Activated CD4-positive, alpha-beta T cell treated with anti-CD3 and anti-CD28 coated beads for 48 hours (primary cell): ENCODE measurements at regions not wholly inside any gene's neighbourhood (a gene's known extent, or its start where the extent isn't known, plus 50 kb on each side); places are given as distances from the start of the nearest gene placed in this dataset.
"Not testable (repeated sequence)": the region's sequence is repeated elsewhere in the genome, so short reads cannot be mapped to it uniquely, and the experiment has no call there.

Experiments
- DNase-seq: peaks from one replicate; pipeline ENCODE4 v3.0.0-alpha.2; 2020

DNA sequence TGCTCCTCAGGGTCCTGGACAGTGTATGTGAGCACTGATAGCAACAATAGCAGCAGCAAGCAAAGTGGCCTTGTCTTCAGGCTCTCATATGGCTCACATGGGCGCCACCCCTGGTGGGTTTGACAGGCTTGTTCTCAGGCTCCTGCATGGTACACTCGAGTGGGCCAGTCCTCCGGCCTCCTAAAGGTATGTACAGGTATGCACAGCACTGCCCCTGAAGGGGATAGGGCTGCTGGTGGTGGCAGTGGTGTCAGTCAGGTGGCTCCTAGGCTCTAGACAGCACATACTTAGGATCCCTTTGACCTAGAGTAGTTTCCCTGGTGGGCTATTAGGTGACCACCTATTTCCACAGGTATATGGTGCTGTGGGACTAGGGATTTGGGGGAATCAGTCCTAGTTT lies 79.8 kb downstream of the LGALS9B start:
- not testable (repeated sequence) for DNase-seq

DNA sequence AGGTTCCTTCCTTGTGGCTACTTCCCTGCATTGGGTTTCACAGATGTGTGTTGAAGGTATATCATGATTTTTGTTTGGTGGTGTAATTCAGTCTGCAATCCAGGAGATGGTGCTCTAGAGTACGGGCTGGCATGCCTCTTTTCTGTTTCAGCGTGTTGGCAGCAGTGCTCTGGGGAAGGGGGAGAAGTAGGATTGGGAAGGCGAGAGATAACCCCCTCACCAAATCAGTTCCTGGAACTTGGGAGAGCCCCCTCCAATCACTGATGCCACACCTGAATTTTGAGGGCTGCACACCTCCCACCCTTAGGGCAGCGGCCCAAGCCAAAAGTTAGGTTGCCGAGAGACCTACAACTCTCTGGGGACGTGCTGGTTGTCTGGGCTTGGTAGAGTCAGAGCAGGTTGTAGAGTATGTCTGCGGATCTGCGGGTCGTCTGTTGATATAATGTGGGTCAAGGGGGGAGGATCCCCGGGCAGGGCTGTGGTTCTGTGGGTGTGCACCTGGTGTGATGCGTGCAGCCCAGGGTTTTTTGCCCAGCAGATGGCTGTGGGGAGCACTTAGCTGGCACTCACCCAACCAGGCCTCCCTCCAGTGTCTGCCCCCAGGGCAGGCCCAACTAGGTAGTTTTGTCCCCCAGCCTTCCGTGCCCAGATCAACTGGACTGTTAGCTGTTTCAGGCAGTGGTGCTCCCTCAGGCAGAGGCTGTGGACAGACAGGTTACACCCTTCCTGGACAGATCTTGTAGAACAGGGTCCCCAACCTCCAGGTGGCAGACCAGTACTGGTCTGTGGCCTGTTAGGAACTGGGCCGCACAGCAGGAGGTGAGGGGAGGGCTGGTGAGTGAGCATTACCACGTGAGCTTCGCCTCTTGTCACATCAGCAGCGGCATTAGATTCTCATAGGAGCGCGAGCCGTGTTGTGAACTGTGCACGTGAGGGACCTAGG lies 85.7 kb downstream of the LGALS9B start:
- DNase-seq: peak; percentile 28

DNA sequence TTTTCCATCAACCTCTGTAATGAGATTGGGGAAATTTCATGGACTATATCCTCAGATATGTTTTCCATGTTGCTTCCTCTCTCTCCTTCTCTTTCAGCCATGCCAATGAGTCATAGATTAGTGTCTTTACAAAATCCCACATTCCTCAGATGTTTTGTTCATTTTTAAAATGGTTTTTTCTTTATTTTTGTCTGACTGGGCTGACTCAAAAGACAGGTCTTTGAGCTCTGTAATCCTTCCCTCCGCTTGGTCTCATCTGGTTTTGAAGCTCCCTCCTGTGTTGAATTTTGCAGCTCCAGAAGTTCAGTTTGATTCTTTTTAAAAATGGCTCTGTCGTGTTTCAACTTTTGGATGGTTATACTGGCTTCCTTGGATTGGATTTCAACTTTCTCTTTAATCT lies 86.7 kb downstream of the LGALS9B start:
- not testable (repeated sequence) for DNase-seq

DNA sequence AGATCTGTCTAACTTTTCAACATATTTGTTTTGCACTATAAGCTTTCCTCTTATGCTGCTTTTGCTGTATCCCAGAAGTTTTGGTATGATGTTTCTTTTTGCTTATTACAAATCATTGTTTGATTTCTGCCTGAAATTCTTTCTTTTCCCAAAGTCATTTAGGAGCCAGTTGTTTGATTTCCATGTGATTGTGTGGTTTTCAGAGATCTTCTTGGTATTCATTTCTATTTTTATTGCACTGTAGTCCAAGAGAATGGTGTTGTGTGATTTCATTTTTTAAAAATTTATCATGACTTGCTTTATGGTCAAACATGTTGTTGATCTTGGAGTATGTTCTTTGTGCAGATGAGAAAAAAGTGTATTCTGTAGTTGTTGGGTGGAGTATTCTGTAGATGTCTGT lies 88.1 kb downstream of the LGALS9B start:
- DNase-seq: not testable (repeated sequence)

DNA sequence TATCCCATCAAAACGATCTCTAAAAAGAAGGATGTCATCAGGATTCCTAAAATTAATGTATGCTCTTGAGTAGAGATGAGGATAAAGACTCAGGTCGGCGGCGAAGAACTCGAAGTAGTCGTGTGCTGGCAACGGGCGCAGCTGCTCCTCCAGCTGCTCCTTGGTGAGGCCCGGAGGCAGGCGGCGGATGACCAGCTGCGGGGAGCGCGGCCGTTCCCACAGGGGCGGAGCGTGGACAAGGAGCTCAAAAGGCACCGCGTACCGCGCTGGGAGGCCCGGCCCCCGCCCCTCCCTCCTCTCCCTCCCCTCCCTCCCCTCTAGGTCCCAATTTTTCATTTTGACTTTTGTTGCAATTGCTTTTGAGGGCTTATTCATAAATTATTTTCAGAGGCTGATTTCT lies 90.7 kb downstream of the LGALS9B start:
- not testable (repeated sequence) for DNase-seq

DNA sequence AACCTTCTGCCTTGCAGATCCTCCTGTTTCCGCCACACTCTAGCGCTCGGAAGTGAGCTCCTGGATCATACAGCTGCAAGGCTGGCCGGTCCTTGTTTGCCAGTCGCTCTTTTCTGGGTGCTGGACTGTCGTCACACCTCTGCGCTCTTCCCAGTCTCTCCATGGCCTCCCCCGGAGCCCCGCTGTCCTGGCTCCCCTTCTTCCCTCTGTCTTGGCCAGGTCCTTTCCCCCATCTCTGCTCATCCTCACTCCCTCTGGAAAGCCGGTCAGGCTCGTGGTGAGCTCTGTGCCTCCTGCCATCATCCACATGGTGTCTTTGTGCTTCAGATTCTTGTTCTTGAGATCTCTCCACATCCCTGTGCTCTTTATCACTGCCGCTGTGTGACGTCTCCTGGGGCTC lies 91.6 kb downstream of the LGALS9B start:
- DNase-seq: not testable (repeated sequence)
